IPS-NIHi7 (cell line): ENCODE measurements at regions not wholly inside any gene's neighbourhood (a gene's known extent, or its start where the extent isn't known, plus 50 kb on each side); places are given as distances from the start of the nearest gene placed in this dataset.

ENCODE experiments used
- DNase-seq: peaks from one replicate; pipeline ENCODE4 v3.0.0; 2012; ENCODE audit warnings: mixed read lengths; ENCODE audit errors: extremely low spot score

DNA sequence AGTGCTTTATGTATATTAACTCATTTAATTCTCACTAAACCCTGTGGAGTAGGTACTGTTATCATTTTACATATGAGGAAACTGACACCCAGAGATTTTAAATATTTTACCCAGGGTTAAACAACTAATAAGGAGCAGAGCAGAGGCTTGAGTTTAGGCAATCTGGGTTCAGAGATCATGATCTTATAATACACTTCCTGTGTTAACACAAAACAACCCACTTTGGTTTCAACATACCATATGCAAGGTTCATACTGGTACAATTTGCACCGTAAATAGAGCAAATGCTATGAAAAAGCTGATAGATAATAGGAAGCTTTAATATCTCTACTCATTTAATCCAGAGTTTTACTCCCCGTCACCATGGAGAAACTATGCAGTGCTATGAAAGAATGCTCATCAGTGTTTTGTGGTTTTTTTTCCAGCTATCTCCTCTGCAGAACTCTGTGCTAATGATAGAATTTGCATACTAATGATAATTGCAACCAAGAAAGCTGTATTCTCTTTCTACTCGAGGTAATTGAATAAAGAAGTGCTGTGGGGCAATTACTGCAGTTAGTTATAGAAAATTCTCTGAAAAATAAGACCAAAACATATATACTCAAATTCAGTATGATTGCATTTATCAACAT is 138.8 kb upstream of the MAP9 start:
- no peak for DNase-seq

DNA sequence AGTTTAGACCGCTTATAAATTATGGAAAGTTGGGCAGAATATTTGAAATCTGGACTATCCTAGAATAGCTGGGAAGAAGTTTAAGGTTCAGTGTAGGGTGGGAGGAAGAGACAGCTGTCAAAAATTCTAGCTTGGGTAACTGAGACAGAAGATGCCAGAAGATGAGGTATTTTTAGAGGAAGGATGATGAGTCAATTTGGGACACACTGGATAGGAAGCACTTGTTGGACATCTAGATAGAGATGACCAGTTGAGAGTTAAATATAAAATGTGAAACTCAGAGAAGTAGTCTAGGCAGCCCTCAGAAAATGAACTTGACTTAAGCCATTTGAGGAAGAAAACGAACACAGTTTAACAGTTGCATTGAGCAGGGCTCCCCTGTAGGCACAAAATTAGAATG is 137.9 kb upstream of the MAP9 start:
- no peak for DNase-seq

DNA sequence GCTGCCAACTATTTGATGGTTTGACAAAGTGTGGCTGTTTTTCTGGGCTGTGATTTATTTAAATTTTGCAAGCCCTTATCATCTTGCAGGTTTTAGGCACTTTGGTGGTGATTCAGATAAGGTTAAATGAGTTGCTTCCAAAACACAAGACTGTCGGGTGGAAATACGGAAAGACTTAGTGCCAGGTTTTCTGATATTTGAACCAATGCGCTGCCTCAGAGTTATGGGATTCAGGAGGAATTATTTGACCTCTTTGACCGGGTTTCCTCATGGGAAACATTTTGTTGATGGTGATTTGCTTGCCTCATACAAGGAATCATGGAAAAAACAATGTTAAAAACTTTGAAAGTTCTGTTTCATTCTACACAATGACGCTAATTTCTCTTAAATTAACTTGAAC is 136.1 kb upstream of the MAP9 start:
- no peak for DNase-seq

DNA sequence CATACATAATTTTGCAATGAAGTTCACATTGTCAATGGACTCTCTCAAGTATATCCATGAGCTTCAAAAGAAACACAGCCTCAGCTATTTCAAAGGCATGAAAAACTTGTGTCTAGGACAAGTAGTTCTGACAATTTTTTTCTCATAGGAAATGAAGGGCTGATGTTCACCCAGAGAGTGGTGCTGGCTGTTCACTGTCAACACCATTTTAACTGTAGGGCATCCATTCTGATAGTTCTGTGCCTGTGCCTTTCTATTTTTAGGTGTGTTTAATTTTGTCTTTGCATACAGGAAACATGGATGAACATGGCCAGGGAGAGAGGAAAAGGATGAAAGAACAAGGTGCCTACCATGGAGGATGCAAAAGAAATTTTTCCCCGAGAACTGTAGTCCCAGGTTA is 135.3 kb upstream of the MAP9 start:
- DNase-seq = no peak

DNA sequence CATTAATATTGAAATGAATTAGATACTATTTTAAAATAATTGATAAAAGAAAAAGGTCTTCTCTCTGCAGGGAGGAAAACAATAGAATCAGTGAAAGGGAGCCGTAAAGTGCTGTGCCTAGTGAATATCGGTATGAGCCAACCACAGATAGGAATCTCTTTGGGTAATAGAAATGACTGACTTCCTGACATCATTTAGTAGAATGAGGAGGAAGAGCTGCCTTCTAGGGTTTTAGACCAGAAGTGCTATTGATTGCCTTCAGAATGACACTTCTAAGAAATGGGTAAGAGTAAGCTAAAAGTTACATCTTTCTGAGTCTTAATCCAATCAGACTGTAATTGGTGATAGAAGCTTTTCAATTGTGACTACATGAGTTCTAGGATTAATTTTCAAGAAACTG is 134.0 kb upstream of the MAP9 start:
- DNase-seq = no peak

DNA sequence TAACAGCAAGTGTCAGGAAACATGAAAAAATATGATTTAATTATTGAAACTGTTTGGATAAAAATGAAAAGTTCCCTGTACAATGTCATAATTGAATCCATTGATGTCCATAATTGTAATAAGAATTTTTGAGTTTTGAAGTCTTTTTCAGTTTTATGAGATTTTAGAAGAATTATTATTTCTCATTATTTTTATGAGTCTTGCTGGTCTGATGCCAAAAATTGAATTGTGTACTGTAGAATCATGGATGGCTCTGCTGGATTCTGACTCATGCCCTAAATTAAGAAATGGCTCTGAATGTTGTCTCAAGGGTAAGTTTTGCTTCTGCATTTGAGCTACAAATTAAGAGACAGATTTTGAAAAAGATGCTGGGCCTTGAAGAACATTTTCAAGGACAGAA is 132.8 kb upstream of the MAP9 start:
- DNase-seq = no peak

DNA sequence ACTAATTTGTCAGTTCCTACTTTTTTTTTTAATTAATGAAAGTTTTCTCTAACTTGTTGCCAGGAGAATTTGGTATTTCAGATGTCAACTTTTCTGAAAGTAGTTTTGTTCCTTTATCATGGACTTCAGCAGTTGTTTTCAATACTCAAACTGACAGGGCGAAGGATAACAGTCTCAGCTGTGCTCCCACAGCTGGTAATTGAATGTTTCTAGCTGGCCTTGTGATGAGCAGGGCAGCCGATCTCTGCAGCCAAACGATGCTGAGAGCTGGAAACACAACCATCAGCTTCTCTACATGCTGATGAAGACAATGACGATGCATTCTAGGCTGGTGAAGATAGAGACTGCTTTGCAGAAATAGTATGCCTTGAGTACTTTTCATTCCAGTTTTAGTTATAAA is 130.0 kb upstream of the MAP9 start:
- no peak for DNase-seq

DNA sequence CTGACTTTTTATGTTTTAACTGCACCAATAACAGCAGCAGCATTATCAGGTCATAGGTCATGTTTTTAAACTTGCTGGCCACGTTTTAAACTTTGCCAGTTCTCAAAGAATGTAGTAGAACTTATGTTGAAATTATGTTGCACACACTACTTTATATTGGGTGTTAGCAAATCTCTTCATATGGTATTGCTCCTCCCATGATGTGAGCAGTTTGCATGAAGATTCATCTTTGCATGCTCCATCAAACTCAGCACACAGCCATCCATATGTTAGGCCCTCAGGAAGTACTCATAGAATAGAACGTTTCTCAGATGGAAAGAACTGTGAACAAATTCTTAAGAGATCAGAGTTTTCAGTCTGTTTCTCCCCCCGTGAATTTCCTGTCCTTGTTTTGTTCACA is 128.6 kb upstream of the MAP9 start:
- DNase-seq = no peak

DNA sequence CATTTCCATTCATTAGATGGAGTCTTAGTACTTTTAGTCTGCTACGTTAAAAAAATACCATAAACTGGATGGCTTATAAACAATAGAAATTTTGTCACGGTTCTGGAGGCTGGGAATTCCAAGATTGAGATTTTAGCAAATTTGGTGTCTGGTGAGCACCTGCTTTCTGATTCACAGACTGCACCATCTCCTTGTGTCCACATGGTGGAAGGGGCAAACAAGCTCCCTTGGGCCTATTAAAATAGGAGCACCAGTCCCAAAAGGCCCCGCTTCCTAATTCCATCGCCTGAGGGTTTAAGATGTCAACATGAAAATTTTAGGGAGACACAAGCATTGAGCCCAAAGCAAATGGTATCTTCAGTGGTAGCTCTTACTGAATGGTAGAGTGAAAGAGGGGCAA is 120.5 kb upstream of the MAP9 start:
- peak; percentile 10 for DNase-seq

DNA sequence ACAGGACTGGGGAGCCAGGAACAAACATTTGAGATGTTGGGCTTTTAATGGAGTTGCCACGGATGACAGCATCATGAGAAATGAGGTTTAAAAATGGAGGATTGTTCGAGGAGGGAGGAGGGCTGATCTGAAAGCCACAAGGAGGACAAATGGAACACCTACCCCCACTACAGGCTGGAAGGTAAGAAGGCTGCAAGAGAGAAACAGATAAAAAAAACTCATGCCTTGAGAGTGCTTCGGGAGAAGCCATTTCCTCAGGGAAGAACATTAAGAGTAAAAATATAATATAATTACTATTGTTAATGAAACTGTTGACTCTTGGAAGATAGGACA is 119.5 kb upstream of the MAP9 start:
- DNase-seq = peak; percentile 22

DNA sequence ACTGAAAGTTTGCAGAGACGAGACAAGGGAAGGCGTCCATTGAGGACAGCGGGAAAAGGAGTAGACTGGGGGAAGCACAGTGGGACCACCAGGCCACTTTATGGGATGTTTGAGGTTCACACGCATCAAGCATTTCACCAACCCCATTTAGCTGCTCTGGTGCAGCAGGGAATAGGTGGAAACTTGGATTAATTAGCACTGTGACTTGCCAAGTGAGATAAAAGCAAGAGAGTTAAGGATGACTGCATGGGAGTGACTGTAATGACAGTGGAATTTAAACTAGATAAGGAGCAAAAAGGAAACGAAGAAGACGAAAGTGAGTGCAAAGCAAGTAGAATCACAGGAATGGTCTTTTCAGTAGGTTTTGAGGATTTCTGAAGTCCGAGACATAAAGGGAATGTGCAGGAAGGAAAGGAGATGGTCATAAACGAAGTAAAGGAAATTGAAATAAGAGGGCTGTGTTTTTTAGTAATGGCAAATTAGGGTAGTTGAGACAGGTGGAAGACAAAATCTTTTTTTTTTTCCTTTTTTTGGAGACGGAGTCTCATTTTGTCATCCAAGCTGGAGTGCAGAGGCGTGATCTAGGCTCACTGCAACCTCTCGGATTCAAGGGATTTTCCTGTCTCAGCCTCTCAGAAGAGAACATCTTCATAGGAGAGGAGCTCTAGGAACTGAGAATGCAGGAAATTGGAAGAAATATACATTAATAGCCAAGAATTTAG is 119.0 kb upstream of the MAP9 start:
- peak; percentile 16 for DNase-seq

DNA sequence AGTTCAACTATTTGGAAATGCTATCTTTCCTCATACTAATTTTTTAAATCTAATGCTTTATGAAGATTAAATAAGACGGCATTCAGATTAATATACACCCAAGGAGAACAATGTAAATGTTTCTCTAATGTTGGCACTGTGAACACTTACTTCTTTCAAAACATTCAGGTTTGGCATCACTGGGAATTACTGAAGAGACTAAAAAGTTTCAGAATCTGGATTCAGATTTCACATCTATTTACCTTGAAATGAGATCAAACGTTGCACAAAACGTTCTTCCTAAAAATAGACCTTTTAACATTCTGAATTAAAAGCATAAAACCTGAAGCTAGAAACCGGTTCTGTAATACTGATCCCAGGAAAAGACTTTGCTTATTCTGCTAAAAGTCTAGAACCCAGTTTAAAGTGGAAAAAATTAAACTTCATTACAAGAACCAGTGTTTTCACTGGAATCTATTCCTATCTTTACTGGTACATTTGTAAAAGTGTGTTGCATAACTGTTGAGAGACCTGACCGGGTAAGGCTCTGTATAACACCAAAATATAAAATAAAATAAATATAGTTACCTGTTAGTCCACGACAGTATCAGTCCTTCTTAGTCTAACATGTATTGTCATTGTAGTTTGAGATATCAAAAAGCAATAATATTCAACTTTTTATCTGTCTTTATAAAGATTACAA is 117.4 kb upstream of the MAP9 start:
- no peak for DNase-seq

DNA sequence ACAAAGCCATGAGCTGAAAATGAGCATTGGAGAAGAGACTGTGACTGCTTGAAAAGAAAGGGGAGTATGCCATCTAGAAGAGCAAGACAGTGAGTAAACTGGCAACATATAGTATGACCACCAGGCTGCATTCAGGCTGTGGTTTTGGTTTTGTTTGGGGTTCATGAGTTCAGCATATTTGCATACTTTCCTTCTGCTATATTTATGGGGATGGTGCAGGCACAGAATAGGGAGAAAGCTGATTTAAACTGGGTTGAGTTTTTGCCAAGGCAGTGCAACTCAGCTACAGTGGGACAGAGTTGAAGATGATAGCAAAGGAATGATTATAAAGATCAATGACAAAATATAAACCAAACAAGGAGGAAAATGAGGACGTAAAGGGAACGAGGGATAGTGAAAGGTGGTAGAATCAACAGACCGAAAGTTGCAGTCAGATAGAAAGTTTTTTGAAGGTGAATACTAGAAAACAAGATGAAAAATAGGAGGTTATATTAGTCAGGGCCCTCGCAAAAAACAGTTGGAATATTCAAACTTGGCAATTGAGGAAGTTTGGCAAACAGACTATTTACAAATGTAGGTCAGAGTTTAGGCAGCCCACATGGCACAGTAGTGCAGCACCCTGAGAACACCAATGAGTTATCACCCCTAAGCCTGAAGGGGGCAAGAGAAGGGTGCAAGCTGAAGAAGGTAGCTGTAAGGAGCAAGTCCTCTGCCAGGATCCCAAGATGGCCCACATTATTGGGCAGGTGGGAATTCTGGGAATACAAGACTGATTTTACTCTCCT is 114.8 kb upstream of the MAP9 start:
- DNase-seq = no peak

DNA sequence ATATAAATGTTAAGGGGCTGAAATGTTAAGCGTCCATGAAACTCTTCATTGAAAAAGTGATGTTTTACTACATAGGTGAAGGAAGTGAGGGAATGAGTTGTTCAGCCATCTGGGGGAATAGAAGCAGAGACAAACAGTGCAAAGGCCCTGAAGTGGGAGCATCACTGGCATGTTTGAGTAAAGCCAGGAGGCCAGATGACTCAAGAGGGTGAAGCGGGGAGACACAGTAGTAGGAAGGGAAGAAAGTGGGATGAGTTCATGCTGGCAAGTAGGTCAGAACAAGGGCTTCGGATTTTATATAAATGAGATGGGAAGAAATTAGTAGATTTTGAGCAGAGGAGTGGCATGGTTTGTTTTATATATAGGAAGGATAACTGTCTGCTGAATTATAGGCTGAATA is 112.5 kb upstream of the MAP9 start:
- no peak for DNase-seq

DNA sequence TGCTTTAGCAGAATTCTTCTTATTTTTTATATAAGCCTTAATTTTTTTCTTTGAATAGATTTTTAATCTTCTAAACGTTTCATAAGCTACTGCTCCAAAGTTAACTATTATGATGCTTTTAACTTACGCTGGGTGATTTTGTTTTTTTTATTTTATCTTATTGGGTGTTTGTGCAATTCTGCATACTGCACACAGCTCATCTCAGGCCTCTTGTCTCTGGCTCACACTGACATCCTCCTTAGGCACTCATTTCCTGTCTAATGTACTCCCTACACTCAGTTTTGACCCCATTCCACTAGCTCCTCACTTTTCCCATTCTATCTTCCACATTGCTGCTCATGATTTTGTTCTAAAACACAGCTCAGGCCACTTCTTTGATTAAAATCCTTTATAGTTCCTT is 111.9 kb upstream of the MAP9 start:
- DNase-seq = no peak

DNA sequence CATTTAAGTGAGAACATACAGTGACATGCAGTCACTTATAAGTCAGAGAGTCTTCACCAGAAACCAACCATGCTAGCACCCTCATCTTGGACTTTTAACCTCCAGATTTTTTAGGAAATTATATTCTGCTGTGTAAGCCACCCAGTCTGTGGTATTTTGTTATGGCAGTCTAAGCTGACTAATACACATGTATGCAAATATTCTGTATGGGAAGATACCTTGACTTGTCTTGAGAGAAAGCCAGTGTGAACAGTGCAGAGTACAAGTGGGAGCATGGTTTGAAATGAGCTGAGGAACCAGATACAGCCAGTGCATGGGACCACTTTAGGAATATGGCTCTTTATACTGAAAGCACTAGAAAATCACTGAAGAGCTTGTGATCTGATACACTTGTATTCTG is 110.4 kb upstream of the MAP9 start:
- DNase-seq = no peak

DNA sequence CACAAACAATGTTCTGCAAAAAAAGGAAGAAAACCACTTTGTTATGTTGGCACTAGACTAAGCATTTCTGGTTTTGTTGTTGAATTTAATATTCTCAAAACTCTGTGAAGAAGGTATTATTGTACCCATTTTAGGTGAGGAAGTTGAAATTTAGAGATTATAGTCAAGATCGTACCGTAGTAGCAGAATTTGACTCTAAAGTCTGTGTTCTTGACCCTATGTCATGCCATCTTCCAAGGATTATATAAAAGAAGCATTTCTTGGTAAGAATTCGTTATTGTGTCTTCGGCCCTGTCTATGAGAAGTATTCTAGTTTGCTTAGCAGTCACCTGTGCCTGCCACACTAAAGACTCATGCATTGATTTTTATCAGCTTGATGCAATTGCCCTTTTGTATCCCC is 104.4 kb upstream of the MAP9 start:
- no peak for DNase-seq

DNA sequence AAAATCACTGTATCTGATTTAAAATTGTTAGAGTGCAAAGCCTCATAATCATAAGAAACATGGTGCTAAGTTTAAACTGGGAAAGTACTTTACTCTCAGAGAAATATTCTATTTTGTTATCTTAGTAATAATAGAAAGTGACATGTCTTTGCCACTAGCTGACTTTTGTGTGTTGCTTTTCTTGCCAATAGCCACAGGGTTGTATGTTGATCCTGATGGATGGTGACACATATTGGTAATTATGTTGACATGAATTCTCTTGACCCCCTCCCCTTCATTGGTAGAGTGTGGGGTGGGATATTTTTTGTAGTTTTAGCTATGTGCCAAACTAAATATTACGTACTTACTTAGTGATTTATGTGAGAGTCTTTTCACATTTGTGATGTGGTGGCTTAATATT is 103.1 kb upstream of the MAP9 start:
- DNase-seq = no peak

DNA sequence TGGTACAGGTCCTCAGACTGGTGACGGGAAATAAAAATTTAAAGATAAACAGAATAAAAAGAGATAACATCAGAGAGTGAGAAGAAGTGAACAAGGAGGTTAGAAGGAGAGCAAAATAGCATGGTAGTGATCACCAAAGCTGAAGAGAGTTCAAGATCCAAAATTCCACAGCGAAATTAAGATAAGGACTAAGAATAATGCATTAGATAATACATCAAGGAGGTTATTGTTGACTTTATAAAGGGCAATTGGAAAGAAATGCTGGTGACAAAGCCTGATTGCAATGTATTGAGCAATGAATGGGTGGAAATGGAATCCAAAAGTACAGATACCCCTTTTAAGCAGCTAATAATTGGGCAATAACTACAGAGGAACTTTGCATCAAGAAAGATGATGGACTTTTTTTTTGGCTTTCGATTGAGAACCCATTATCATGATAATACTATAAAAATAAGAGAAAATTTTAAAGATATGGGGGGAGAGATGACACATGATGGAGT is 101.6 kb upstream of the MAP9 start:
- DNase-seq = no peak

DNA sequence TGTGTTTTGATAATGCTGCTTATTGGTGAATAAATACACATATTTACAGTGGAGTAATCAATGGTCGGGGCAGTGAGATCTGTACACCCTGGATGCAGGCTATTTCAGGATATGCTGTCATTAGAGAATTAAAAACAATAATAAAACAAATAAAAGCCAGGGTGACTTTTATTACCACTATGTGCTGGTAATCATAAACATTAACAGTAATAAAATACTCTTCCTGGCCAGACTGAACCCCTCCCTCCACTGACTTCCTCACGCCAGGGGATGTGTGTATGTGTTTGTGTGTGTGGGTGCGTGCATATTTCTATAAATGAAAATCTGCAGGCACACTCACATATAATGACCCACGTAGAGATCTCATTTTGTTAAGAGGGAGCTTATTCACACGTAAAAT is 98.0 kb upstream of the MAP9 start:
- DNase-seq = no peak

DNA sequence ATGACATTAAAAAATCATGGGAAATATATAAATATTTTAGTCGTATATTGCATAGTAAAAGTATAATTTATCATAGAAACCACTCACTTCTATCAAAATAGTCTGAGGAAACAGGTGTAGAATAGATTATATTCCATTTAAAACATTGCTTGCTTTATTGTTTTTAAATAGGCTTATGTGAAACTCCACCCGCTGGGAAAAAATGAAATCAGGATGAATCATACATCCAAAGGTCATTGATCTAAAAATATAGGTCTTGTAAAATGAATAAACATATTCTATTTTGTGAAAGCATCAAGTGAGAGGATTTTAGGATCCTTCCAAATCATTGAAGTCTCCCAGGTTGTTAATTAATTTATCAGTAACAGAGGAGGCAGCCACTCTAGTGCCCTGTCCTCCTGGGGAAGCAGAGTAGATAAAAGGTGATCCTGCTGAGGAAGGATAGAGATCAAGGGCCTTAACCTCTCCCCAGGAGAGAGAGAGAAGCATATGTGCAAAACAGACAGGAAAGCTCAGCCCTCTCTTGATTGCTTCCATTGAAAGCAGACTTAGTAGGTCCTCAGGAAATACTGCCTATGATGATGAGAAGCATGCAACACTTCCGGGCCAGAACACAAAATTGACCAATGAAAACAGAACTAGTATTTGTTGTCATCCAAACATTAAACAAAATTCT is 96.8 kb upstream of the MAP9 start:
- peak; percentile 16 for DNase-seq

DNA sequence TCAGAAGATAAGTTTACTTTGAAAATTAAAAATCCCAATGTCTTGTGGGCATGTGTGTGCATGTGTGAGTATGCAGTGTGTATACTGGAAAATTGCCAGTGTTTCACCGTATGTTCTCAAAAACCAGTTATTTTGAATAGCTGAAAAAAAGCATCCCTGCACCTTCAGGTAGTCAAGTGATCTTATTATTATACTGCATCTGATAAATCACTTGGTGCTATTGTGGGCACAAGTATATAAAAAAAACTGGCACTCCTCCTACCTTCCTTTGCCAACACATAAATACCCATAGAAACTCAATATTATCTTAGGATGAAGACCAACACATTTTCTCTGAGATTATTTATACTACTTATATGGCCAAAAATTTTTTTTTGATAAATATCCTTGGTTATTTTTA is 91.5 kb upstream of the MAP9 start:
- DNase-seq = no peak
